IPS DF 4.7 (cell line): ENCODE measurements at regions not wholly inside any gene's neighbourhood (a gene's known extent, or its start where the extent isn't known, plus 50 kb on each side); places are given as distances from the start of the nearest gene placed in this dataset.
A peak's percentile ranks its signal among the peaks of the same experiment; 100 is the strongest.
"Not testable (repeated sequence)": the region's sequence is repeated elsewhere in the genome, so short reads cannot be mapped to it uniquely, and the experiment has no call there.

ENCODE experiments used
- DNase-seq: peaks from one replicate; pipeline ENCODE4 v3.0.0-alpha.2; 2013; ENCODE audit warnings: low spot score; ENCODE audit errors: extremely low read depth

- DNase-seq, result peak; percentile 53
These were observed 254.0 kb upstream of the FSIP2 start for GRCh38 chr2:185484602-185485001.

DNA sequence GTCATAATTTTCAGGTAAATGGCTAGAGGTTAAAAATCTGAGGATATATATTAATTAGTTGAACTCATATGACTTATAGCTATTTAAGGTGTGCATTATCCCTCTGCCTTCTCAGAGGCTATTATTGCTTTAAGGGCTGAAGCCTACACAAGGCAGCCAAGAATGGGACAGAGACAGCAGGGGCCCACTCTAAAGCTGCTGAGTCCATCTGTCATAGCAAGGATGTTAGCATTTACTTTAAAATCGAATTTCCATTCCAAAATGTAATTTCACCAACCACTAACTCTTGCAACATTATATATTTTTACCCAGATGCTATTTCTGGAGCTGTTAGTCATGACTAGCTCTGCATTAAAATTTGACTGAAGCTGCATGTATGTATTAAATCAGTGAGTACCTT, 236.3 kb upstream of the FSIP2 start:
- DNase-seq, result no peak

DNA sequence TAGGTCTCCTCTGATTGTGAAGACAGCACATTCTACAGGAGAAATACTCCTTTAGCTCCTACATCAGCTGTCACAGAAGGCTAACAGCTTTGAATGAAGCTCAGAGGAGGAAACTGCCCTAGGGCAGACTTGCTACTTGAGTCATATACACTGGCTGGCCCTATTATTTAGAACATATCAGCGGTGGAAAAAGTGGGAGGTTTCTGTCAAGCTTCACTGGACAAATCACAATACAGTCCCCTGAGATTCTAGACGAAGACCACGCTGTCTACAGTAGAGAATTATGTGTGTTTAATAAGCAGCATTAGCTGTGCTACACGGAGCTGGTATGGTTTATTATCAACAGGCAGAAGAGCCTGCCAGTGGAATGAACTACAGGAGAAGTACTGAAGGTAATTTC, 230.9 kb upstream of the FSIP2 start:
- DNase-seq, result no peak

GRCh38 chr2:185510060-185510459, 228.5 kb upstream of the FSIP2 start:
- no peak for DNase-seq

GRCh38 chr2:185511925-185512324, 226.7 kb upstream of the FSIP2 start:
- no peak for DNase-seq

DNA sequence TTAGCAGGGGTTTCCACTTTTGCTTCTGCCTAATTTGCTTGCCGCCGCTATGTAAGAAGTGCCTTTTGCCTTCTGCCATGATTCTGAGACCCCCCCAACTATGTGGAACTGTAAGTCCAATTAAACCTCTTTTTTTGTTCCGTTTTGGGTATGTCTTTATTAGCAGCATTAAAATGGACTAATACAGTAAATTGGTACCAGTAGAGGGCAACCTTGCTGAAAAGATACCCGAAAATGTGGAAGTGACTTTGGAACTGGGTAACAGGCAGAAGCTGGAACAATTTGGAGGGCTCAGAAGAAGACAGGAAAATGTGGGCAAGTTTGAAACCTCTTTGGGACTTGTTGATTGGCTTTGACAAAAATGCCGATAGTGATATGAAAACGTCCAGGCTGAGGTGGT, 216.1 kb upstream of the FSIP2 start:
- DNase-seq, result no peak

DNA sequence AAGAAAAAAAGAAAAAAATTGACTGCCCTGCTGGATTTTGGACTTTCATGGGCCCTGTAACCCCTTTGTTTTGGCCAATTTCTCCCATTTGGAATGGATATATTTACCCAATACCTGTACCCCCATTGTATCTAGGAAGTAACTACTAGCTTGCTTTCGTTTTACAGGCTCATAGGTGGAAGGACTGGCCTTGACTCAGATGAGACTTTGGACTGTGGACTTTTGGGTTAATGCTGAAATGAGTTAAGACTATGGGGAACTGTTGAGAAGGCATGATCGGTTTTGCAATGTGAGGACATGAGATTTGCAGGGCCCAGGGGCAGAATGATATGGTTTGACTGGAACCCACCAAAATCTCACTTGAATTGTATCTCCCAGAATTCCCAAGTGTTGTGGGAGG, 214.4 kb upstream of the FSIP2 start:
- DNase-seq, result not testable (repeated sequence)

- no peak for DNase-seq
These were observed 212.4 kb upstream of the FSIP2 start for GRCh38 chr2:185526161-185526560.

GRCh38 chr2:185531721-185532120, 206.9 kb upstream of the FSIP2 start:
- DNase-seq, result no peak

GRCh38 chr2:185537689-185538088, 200.9 kb upstream of the FSIP2 start:
- DNase-seq, result no peak

- DNase-seq, result no peak
These were observed 171.4 kb upstream of the FSIP2 start for GRCh38 chr2:185567196-185567595.

DNA sequence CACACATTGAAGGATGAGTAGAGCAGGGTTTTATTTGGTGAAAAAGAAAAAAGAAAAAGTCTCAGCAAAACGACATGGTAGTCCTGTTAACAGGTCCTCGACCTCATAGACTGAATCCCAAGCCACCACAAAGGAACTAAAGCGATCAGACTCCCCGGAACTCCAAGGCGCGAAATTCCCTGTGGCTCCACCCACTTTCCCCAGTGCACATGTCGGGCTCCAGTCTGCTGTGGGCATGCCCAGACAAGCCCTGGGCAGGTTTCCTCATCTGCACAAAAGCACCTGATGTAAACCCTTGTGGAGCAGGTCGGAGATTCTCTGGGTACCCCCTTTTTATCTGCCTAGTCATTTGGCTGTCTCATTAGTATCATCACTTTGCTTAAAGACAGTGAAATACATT, 170.7 kb upstream of the FSIP2 start:
- no peak for DNase-seq

- DNase-seq, result no peak
These were observed 160.3 kb upstream of the FSIP2 start for GRCh38 chr2:185578322-185578721.

DNA sequence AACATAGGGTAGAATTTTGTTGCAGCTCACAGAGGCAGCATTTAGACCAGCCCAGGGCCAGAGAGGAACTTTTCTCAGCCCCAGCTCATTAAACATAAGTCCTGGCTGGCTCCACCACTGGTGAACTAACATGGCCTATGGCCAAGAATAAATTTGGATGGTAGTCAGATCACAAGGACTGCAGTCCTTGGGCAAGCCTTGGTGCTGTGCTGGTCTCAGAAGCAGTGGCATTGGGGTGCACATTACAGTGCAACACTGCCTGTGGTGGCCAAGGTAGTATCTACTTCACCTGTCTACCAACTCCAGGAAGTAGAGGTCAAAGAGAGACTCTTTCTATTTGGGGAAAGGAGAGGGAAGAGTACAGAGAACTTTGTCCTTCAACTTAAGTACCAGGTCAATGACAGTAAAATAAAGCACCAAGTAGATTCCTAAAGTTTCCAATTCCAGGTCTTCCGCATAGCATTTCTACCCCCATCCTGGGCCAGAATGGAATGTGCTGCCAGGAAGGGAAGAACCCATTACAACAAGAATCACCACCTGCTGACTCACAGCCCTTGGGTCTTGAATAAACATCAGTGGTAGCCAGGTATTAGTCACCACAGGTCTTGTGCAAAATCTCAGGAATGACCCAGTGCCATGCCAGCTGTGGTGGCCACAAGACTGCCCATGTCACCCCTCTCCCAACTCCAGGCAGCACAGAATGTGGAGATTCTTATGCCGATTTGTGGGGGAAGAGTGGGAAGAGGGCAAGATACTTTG, 155.4 kb upstream of the FSIP2 start:
- no peak for DNase-seq

- not testable (repeated sequence) for DNase-seq
These were observed 153.4 kb upstream of the FSIP2 start for GRCh38 chr2:185585165-185585564.

DNA sequence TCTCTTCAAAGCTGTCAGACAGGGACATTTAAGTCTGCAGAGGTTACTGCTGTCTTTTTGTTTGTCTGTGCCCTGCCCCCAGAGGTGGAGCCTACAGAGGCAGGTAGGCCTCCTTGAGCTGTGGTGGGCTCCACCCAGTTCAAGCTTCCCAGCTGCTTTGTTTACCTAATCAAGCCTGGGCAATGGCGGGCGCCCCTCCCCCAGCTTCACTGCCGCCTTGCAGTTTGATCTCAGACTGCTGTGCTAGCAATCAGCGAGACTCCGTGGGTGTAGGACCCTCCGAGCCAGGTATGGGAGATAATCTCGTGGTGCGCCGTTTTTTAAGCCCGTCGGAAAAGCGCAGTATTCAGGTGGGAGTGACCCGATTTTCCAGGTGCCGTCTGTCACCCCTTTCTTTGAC, 147.3 kb upstream of the FSIP2 start:
- DNase-seq, result not testable (repeated sequence)

GRCh38 chr2:185607945-185608344, 130.7 kb upstream of the FSIP2 start:
- no peak for DNase-seq

GRCh38 chr2:185608799-185609198, 129.8 kb upstream of the FSIP2 start:
- no peak for DNase-seq

GRCh38 chr2:185610301-185610700, 128.3 kb upstream of the FSIP2 start:
- no peak for DNase-seq

- no peak for DNase-seq
These were observed 120.0 kb upstream of the FSIP2 start for GRCh38 chr2:185618625-185619024.

GRCh38 chr2:185625604-185626003, 113.0 kb upstream of the FSIP2 start:
- DNase-seq, result no peak

DNA sequence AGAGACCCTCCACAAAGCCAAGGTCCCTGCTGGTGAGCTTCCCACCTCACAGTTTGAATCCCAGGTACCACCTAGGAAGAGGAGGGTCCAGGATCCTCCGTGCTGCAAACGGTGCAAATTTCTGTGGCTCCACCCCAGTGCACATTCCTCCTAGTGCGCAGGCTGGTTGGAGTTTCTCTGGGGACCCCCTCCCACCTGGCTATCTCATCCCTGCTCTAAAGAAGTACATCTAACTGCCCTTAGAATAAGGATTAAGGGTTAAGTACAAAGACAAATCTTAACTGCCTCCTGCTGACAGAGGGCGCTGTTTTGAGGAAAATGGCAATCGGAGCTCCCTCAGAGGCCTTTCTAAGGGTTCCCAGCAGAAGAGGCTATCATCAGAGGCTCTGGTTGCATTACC, 109.6 kb upstream of the FSIP2 start:
- peak; percentile 41 for DNase-seq

DNA sequence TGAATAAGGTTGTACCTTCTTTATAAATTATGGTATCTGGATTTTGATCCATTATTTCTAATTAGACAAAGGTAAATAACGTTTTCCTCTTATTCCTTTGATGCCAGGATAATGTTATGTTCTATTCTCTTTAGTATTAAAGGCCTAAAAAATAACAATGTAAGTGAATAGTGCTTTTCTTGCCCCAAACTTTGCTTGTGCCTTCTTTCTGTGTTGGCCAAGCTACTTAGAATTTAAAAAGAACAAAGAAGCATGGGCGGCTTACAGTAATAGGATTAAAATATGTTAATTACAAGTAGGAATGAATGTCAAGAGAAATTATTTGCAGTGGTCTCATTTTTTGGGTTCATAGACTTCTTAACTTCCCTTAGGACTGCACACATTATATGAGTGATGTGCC, 105.0 kb upstream of the FSIP2 start:
- DNase-seq, result no peak

- no peak for DNase-seq
These were observed 99.8 kb upstream of the FSIP2 start for GRCh38 chr2:185638771-185639170.
